Endodermal cell (in vitro differentiated cells): ENCODE measurements at regions not wholly inside any gene's neighbourhood (a gene's known extent, or its start where the extent isn't known, plus 50 kb on each side); places are given as distances from the start of the nearest gene placed in this dataset.

ENCODE experiments used
- DNase-seq: peaks from one replicate; pipeline ENCODE4 v3.0.0-alpha.2; 2017
- H3K27ac ChIP-seq: 2 replicates; pipeline ENCODE4 v1.5.1; 2013; ENCODE audit warnings: mild to moderate bottlenecking, low read depth, low read length, moderate library complexity
- H3K27me3 ChIP-seq: 2 replicates; pipeline ENCODE4 v1.6.1; 2013; ENCODE audit warnings: mild to moderate bottlenecking, low read length, moderate library complexity; ENCODE audit not compliant: insufficient read depth, control insufficient read depth, poor library complexity, severe bottlenecking
- H3K36me3 ChIP-seq: 2 replicates; pipeline ENCODE4 v1.7.0; 2013; ENCODE audit warnings: mild to moderate bottlenecking, low read length, moderate library complexity; ENCODE audit not compliant: control insufficient read depth, insufficient read depth
- H3K4me1 ChIP-seq: one replicate; pipeline ENCODE4 v1.7.0; 2013; ENCODE audit warnings: low read length; ENCODE audit not compliant: control insufficient read depth, insufficient read depth
- H3K4me3 ChIP-seq: 2 replicates; pipeline ENCODE4 v1.5.1; 2013; ENCODE audit warnings: mild to moderate bottlenecking, low read length, moderate library complexity
- H3K9ac ChIP-seq: 2 replicates; pipeline ENCODE4 v1.6.1; 2013; ENCODE audit warnings: mild to moderate bottlenecking, low read length, moderate library complexity; ENCODE audit not compliant: poor library complexity, severe bottlenecking; ENCODE audit errors: extremely low read depth
- H3K9me3 ChIP-seq: 2 replicates; pipeline ENCODE4 v1.6.1; 2013; ENCODE audit warnings: mild to moderate bottlenecking, low read length, moderate library complexity; ENCODE audit not compliant: control insufficient read depth
- H3K27ac Mint-ChIP-seq: 2 replicates; pipeline ENCODE4 v1.8.0; 2020; ENCODE audit warnings: mixed read lengths
- H3K27me3 Mint-ChIP-seq: 2 replicates; pipeline ENCODE4 v1.8.0; 2021; ENCODE audit warnings: mild to moderate bottlenecking, mixed read lengths; ENCODE audit not compliant: insufficient read depth
- H3K36me3 Mint-ChIP-seq: 2 replicates; pipeline ENCODE4 v1.8.0; 2020; ENCODE audit warnings: low read depth, mixed read lengths
- H3K4me1 Mint-ChIP-seq: 2 replicates; pipeline ENCODE4 v1.8.0; 2020; ENCODE audit warnings: mixed read lengths
- H3K4me3 Mint-ChIP-seq: 2 replicates; pipeline ENCODE4 v1.8.0; 2020; ENCODE audit warnings: mild to moderate bottlenecking, moderate library complexity, mixed read lengths
- H3K9me3 Mint-ChIP-seq: 2 replicates; pipeline ENCODE4 v1.8.0; 2020; ENCODE audit warnings: mild to moderate bottlenecking, mixed read lengths
- WGBS, 2 experiments: methylation state at CpG; one replicate each; pipeline versions ENCODE4 v1.1.5 to v1.1.7; 2013; ENCODE audit warnings: missing lambda C conversion rate in 2 of 2, mixed read lengths in 1 of 2; ENCODE audit not compliant: insufficient coverage in 1 of 2, insufficient read length in 1 of 2; 5-methylcytosine and 5-hydroxymethylcytosine counted together
- TF ChIP-seq, protein P1 (sequence below): fragments of 200-600 bp; sonication (generic); conservative IDR thresholded peaks from 2 replicates; pipeline ENCODE4 v1.5.0; 2021; ENCODE audit warnings: antibody characterized with exemption, mild to moderate bottlenecking

GRCh38 chr6:163996491-163996890 is 582.0 kb downstream of the QKI start:
- Histone ChIP-seq H3K4me3 (no peak overlapping the region), H3K4me1 (no peaks in the 10 kb centered on the region), H3K27ac (no peak overlapping the region), H3K27me3 (no peaks in the 10 kb centered on the region), H3K9ac (no peak overlapping the region), H3K36me3 (no peaks in the 10 kb centered on the region), H3K9me3 (no peaks in the 10 kb centered on the region)
- DNase-seq = no peak
- Mint-ChIP-seq H3K27ac (no peak overlapping the region), H3K36me3 (no peaks in the 10 kb centered on the region), H3K27me3 (no peaks in the 10 kb centered on the region), H3K4me3 (no peak overlapping the region), H3K4me1 (no peaks in the 10 kb centered on the region), H3K9me3 (no peaks in the 10 kb centered on the region)
- 88 to 90% methylated on average over 4 to 6 of the region's 6 CpGs for WGBS, 2 experiments
- TF ChIP-seq, protein P1, sequence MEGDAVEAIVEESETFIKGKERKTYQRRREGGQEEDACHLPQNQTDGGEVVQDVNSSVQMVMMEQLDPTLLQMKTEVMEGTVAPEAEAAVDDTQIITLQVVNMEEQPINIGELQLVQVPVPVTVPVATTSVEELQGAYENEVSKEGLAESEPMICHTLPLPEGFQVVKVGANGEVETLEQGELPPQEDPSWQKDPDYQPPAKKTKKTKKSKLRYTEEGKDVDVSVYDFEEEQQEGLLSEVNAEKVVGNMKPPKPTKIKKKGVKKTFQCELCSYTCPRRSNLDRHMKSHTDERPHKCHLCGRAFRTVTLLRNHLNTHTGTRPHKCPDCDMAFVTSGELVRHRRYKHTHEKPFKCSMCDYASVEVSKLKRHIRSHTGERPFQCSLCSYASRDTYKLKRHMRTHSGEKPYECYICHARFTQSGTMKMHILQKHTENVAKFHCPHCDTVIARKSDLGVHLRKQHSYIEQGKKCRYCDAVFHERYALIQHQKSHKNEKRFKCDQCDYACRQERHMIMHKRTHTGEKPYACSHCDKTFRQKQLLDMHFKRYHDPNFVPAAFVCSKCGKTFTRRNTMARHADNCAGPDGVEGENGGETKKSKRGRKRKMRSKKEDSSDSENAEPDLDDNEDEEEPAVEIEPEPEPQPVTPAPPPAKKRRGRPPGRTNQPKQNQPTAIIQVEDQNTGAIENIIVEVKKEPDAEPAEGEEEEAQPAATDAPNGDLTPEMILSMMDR = no peak

DNA sequence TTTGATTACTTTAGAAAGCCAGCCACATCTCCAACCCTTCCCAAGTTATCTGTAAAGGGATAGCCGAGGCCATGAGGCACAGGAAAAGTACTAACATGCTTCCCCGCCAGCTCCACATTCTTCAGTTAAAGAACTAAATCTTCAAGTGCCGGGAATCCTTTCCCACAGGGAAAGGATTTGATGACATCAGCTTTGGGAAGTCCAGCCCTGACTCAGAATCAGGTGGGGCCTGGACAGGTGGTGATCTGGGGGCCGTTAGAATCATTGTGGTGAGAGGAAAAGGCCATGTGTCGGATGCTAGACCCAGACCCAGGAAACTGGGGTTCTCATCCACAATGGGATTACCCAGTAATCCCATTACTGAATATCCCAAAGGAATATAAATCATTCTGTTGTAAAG is 580.0 kb downstream of the QKI start:
- H3K27ac ChIP-seq = no peak overlapping the region
- H3K9me3 ChIP-seq = no peaks in the 10 kb centered on the region
- Mint-ChIP-seq H3K27me3 (no peaks in the 10 kb centered on the region), H3K36me3 (no peaks in the 10 kb centered on the region), H3K4me3 (no peak overlapping the region), H3K27ac (no peak overlapping the region), H3K9me3 (no peaks in the 10 kb centered on the region), H3K4me1 (no peaks in the 10 kb centered on the region)
- TF ChIP-seq, protein P1 = no peak
- H3K4me1 ChIP-seq = no peaks in the 10 kb centered on the region
- H3K36me3 ChIP-seq = no peaks in the 10 kb centered on the region
- 82% methylated on average over 5 of the region's 5 CpGs; no CpG with 5 or more reads in 1 of the 2 experiments for WGBS, 2 experiments
- DNase-seq = no peak
- H3K9ac ChIP-seq = no peak overlapping the region
- H3K27me3 ChIP-seq = no peaks in the 10 kb centered on the region
- no peak overlapping the region for H3K4me3 ChIP-seq

GRCh38 chr6:163992701-163993100 is 578.2 kb downstream of the QKI start:
- Mint-ChIP-seq H3K9me3 (no peaks in the 10 kb centered on the region), H3K4me3 (no peak overlapping the region), H3K36me3 (no peaks in the 10 kb centered on the region), H3K4me1 (no peaks in the 10 kb centered on the region), H3K27me3 (no peaks in the 10 kb centered on the region), H3K27ac (no peak overlapping the region)
- Histone ChIP-seq H3K9ac (no peak overlapping the region), H3K9me3 (no peaks in the 10 kb centered on the region), H3K27me3 (no peaks in the 10 kb centered on the region), H3K4me1 (no peaks in the 10 kb centered on the region), H3K36me3 (no peaks in the 10 kb centered on the region), H3K4me3 (no peak overlapping the region), H3K27ac (no peak overlapping the region)
- no peak for DNase-seq
- WGBS, 2 experiments = 94 to 100% methylated on average over 1 to 6 of the region's 6 CpGs
- TF ChIP-seq, protein P1 = no peak
